T-cell (primary cell): ENCODE measurements at regions not wholly inside any gene's neighbourhood (a gene's known extent, or its start where the extent isn't known, plus 50 kb on each side); places are given as distances from the start of the nearest gene placed in this dataset.

ENCODE experiments used
- ATAC-seq, 4 experiments: fragments of 200-7000 bp in 3 of 4; fragments of 150-1000 bp in 1 of 4; cut with Tn5 transposase; replicated peaks in 1 of 4; 1 replicate in 3 of 4; 2 replicates in 1 of 4; pipeline ENCODE4 v1.10.0; 2021; ENCODE audit warnings: moderate library complexity in 3 of 4, mild to moderate bottlenecking in 2 of 4, moderate number of reproducible peaks in 1 of 4
- CTCF ChIA-PET, 2 donors: fragments of 300-600 bp; sonication (Branson Sonifier 250); formaldehyde crosslinking; loops; one replicate each; lab custom pipeline; 2022; ENCODE audit warnings: antibody characterized with exemption in 2 of 2; lab: Charles Lee
- POLR2A ChIA-PET, 2 donors: fragments of 300-600 bp; sonication (Branson Sonifier 250); formaldehyde crosslinking; loops; one replicate each; lab custom pipeline; 2022; ENCODE audit warnings: antibody characterized with exemption in 2 of 2; lab: Charles Lee
- DNase-seq, 35 experiments: peaks; one replicate each; pipeline versions ENCODE4 v3.0.0 to v3.0.0-alpha.2; 2013 to 2023
- H3K27ac ChIP-seq: one replicate; pipeline ENCODE4 v1.5.1; 2013; ENCODE audit warnings: low read length
- H3K27me3 ChIP-seq, 2 experiments: replicated peaks in 1 of 2; 1 replicate in 1 of 2; 2 replicates in 1 of 2; pipeline versions ENCODE4 v1.6.1 to v1.7.0; 2013; ENCODE audit warnings: low read length in 1 of 2, mixed read lengths in 1 of 2; ENCODE audit not compliant: control insufficient read depth in 2 of 2, insufficient read depth in 2 of 2; ENCODE audit errors: extremely low read depth in 1 of 2
- H3K36me3 ChIP-seq, 2 donors: 1 replicate in 1 of 2; 2 replicates in 1 of 2; pipeline versions ENCODE4 v1.6.1 to v1.7.0; 2013; ENCODE audit warnings: low read length in 1 of 2; ENCODE audit not compliant: control insufficient read depth in 2 of 2, insufficient read depth in 1 of 2; ENCODE audit errors: extremely low read depth in 1 of 2
- H3K4me1 ChIP-seq, 2 experiments: 1 replicate in 1 of 2; 2 replicates in 1 of 2; pipeline versions ENCODE4 v1.6.1 to v1.7.0; 2013; ENCODE audit warnings: low read length in 2 of 2, mixed read lengths in 1 of 2; ENCODE audit not compliant: insufficient read depth in 2 of 2, control insufficient read depth in 1 of 2; ENCODE audit errors: extremely low read depth in 1 of 2
- H3K4me3 ChIP-seq, 2 donors: 1 replicate in 1 of 2; 2 replicates in 1 of 2; pipeline versions ENCODE4 v1.5.1 to v1.7.0; 2013; ENCODE audit warnings: mild to moderate bottlenecking in 2 of 2, low read length in 1 of 2, moderate library complexity in 1 of 2; ENCODE audit not compliant: control insufficient read depth in 1 of 2; ENCODE audit errors: extremely low read depth in 1 of 2
- H3K9me3 ChIP-seq: 2 replicates; pipeline ENCODE4 v1.7.0; 2013
- H3K27ac Mint-ChIP-seq, 2 donors: one replicate each; pipeline ENCODE4 v1.8.0; 2020 to 2021; ENCODE audit warnings: mild to moderate bottlenecking in 2 of 2, mixed read lengths in 2 of 2
- H3K27me3 Mint-ChIP-seq, 2 donors: one replicate each; pipeline ENCODE4 v1.8.0; 2021 to 2022; ENCODE audit warnings: mixed read lengths in 2 of 2
- H3K36me3 Mint-ChIP-seq: one replicate; pipeline ENCODE4 v1.8.0; 2021; ENCODE audit warnings: mixed read lengths
- H3K4me1 Mint-ChIP-seq, 3 donors: one replicate each; pipeline ENCODE4 v1.8.0; 2020 to 2022; ENCODE audit warnings: mixed read lengths in 3 of 3, mild to moderate bottlenecking in 1 of 3
- H3K4me3 Mint-ChIP-seq, 3 donors: one replicate each; pipeline ENCODE4 v1.8.0; 2020 to 2022; ENCODE audit warnings: mild to moderate bottlenecking in 3 of 3, mixed read lengths in 3 of 3, moderate library complexity in 3 of 3
- H3K9me3 Mint-ChIP-seq, 3 donors: one replicate each; pipeline ENCODE4 v1.8.0; 2020 to 2022; ENCODE audit warnings: mixed read lengths in 3 of 3
- WGBS: methylation state at CpG from one replicate; pipeline ENCODE4 v1.1.5; 2013; ENCODE audit warnings: missing lambda C conversion rate; ENCODE audit not compliant: insufficient coverage; 5-methylcytosine and 5-hydroxymethylcytosine counted together

DNA sequence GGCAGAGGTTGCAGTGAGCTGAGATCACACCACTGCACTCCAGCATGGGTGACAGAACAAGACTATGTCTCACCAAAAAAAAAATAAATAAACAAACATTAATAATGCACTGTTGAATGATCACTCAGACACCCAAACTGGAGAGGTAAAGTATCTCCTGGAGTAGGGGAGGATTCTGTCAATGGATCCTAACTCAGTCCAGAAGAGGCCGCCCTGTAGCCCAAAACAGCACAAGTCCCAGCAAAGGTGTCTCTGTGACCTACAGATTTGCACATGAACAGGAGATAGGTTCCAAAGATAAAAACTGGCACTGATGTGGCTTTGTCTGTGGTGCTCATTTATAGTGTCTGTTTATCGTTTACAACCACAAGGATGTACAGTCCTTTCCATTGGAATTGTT is 352.9 kb upstream of the USP9Y start:
- Mint-ChIP-seq H3K9me3 (no peaks in the 10 kb centered on the region), H3K4me1 (no peaks in the 10 kb centered on the region), H3K4me3 (no peak overlapping the region), H3K27ac (no peak overlapping the region), H3K27me3 (peaks cover 0 to 2% of the 10 kb centered on the region in 2 donors), H3K36me3 (no peaks in the 10 kb centered on the region)
- DNase-seq, result no peak
- no peak for ATAC-seq
- H3K4me1 ChIP-seq, result no peaks in the 10 kb centered on the region
- ChIA-PET POLR2A (no interaction called here), CTCF (no interaction called here)
- H3K4me3 ChIP-seq, result no peak overlapping the region
- no peaks in the 10 kb centered on the region for H3K9me3 ChIP-seq
- WGBS, result no CpG with 5 or more reads among the region's 2 CpGs
- H3K27ac ChIP-seq, result no peak overlapping the region
- H3K36me3 ChIP-seq, result no peaks in the 10 kb centered on the region
- H3K27me3 ChIP-seq, result no peaks in the 10 kb centered on the region

DNA sequence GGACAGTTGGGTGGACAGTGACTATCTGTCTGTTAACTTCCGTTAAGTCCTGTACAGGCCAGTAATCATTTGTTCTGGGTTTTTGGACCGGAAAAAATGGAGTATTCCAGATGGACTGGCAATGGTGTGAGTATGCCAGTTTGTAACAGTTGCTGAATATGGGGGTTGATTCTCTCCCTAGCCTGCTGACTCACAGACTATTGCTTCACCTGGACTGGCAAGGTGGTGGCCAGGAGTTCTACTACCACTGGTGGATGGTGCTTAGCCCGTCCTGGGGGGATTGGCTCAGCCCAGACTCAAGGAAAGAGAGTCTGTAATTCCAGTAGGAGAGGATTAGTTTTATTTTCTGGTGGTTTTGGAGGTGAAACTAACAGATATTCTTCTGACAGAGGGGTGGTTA is 343.8 kb upstream of the USP9Y start:
- Mint-ChIP-seq H3K4me1 (no peaks in the 10 kb centered on the region), H3K27ac (no peak overlapping the region), H3K27me3 (peaks cover 0 to 4% of the 10 kb centered on the region in 2 donors), H3K4me3 (no peak overlapping the region), H3K36me3 (no peaks in the 10 kb centered on the region), H3K9me3 (no peaks in the 10 kb centered on the region)
- ChIA-PET CTCF (no interaction called here), POLR2A (no interaction called here)
- ATAC-seq (no peak), DNase-seq (no peak)
- no peak overlapping the region for H3K27ac ChIP-seq
- no peaks in the 10 kb centered on the region for H3K9me3 ChIP-seq
- WGBS, result 17% methylated on average over 1 of the region's 3 CpGs
- no peaks in the 10 kb centered on the region for H3K27me3 ChIP-seq
- no peaks in the 10 kb centered on the region for H3K36me3 ChIP-seq
- H3K4me3 ChIP-seq, result no peak overlapping the region
- H3K4me1 ChIP-seq, result no peaks in the 10 kb centered on the region

DNA sequence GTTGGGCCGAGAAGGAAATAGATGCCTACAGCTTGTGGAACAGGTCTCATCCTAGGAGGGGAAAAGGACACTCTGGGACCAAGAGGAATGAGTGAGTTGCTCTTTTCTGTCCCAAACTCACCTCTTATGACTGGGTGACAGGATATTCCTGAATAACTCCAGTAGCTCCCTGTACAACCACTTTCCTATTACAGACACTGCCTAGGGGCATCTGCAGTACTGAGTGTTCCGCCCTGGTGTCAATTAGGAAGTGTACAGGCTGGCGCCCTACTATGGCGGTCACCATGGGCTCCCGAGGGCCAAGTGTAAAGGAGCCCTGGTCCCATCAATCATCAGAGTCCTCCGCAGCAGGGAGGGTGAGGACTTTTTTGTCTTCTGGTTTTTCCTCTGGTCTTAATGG is 343.4 kb upstream of the USP9Y start:
- DNase-seq (no peak), ATAC-seq (no peak)
- no peaks in the 10 kb centered on the region for H3K4me1 ChIP-seq
- H3K36me3 ChIP-seq, result no peaks in the 10 kb centered on the region
- Mint-ChIP-seq H3K9me3 (no peaks in the 10 kb centered on the region), H3K27me3 (peaks cover 0 to 4% of the 10 kb centered on the region in 2 donors), H3K36me3 (no peaks in the 10 kb centered on the region), H3K4me1 (no peaks in the 10 kb centered on the region), H3K4me3 (no peak overlapping the region), H3K27ac (no peak overlapping the region)
- H3K27me3 ChIP-seq, result no peaks in the 10 kb centered on the region
- CTCF ChIA-PET, result no interaction called here
- no peaks in the 10 kb centered on the region for H3K9me3 ChIP-seq
- POLR2A ChIA-PET, result no interaction called here
- no CpG with 5 or more reads among the region's 6 CpGs for WGBS
- H3K4me3 ChIP-seq, result no peak overlapping the region
- H3K27ac ChIP-seq, result no peak overlapping the region

DNA sequence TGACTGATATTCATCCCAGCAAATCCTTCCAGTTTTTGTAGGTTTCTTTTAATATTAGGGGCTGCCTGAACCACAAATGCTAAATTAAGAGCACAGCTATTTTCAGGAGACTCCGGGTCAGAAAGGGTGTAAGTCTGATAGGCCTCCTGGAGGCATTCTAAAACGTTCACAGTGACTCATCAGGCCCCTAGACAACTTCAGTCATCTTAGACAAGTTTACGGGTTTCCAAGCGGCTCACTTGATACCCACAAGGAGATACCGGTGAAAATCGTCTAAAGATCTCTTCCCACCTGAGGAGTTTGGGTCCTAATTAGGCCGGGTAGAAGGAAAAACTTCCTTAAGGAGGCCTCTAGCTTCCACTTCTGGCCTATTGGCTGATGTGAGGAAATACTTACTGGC is 342.7 kb upstream of the USP9Y start:
- no peaks in the 10 kb centered on the region for H3K36me3 Mint-ChIP-seq
- POLR2A ChIA-PET, result no interaction called here
- Histone ChIP-seq H3K4me1 (no peaks in the 10 kb centered on the region), H3K4me3 (no peak overlapping the region), H3K36me3 (no peaks in the 10 kb centered on the region), H3K27ac (no peak overlapping the region), H3K27me3 (no peaks in the 10 kb centered on the region), H3K9me3 (no peaks in the 10 kb centered on the region)
- H3K4me3 Mint-ChIP-seq, result no peak overlapping the region
- CTCF ChIA-PET, result no interaction called here
- H3K4me1 Mint-ChIP-seq, result no peaks in the 10 kb centered on the region
- no peak for ATAC-seq
- H3K27ac Mint-ChIP-seq, result no peak overlapping the region
- no peaks in the 10 kb centered on the region for H3K9me3 Mint-ChIP-seq
- no peak for DNase-seq
- peaks cover 0 to 4% of the 10 kb centered on the region in 2 donors for H3K27me3 Mint-ChIP-seq
- WGBS, result no CpG with 5 or more reads among the region's 7 CpGs

DNA sequence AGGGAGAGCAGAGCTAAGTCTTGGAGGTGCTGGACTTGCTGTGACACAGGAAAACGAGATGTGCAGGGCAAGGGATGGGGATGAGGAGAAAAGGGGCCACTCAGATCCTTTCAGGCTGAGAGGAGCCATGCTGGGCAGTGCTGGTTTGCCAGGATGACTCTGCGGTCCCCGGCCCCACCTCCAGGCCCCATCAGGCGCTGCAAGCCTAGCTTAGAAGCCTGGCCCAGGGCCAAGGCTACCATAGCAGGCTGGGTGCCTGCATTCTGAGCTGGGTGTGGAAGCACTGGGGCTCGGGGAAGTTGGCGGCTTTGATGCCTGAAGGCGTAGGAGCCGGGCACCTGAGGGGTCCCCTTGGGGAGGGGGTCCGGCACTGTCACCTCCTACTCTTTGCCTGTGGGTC is 341.2 kb upstream of the USP9Y start:
- H3K4me1 ChIP-seq, result no peaks in the 10 kb centered on the region
- no peaks in the 10 kb centered on the region for H3K9me3 Mint-ChIP-seq
- H3K36me3 Mint-ChIP-seq, result no peaks in the 10 kb centered on the region
- no peaks in the 10 kb centered on the region for H3K27me3 ChIP-seq
- WGBS, result 38% methylated on average over 5 of the region's 9 CpGs
- DNase-seq, result no peak
- ChIA-PET POLR2A (no interaction called here), CTCF (no interaction called here)
- H3K27me3 Mint-ChIP-seq, result peaks cover 0 to 4% of the 10 kb centered on the region in 2 donors
- H3K9me3 ChIP-seq, result no peaks in the 10 kb centered on the region
- no peak overlapping the region for H3K4me3 Mint-ChIP-seq
- H3K4me3 ChIP-seq, result no peak overlapping the region
- H3K36me3 ChIP-seq, result no peaks in the 10 kb centered on the region
- peak in 1 of 4 experiments; percentile 33 for ATAC-seq
- H3K4me1 Mint-ChIP-seq, result no peaks in the 10 kb centered on the region
- H3K27ac ChIP-seq, result no peak overlapping the region
- no peak overlapping the region for H3K27ac Mint-ChIP-seq

DNA sequence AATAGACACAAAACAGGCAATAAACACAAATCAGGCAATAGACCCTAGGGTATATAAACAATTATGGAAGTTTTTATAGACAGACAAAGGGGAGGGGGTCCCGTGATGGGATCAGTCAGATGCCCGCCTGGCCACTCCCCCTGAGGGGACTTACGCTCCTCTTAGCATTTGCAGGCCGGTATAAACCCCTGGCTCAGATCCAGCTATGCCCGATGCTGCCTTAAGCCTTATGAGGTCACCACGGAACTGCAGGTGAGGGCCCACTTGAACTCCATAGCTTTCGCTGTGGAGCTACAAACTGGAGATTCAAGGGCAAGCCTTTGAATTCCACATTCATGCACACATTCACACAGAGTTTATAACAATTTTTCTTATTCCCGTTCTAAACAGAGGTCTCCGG is 340.5 kb upstream of the USP9Y start:
- H3K4me1 ChIP-seq, result no peaks in the 10 kb centered on the region
- ChIA-PET POLR2A (no interaction called here), CTCF (no interaction called here)
- ATAC-seq (no peak), DNase-seq (no peak)
- WGBS, result 100% methylated on average over 1 of the region's 9 CpGs
- peaks cover 0 to 4% of the 10 kb centered on the region in 2 donors for H3K27me3 Mint-ChIP-seq
- no peak overlapping the region for H3K4me3 ChIP-seq
- no peaks in the 10 kb centered on the region for H3K36me3 Mint-ChIP-seq
- H3K4me3 Mint-ChIP-seq, result no peak overlapping the region
- H3K36me3 ChIP-seq, result no peaks in the 10 kb centered on the region
- no peak overlapping the region for H3K27ac ChIP-seq
- H3K4me1 Mint-ChIP-seq, result no peaks in the 10 kb centered on the region
- no peaks in the 10 kb centered on the region for H3K9me3 Mint-ChIP-seq
- no peaks in the 10 kb centered on the region for H3K9me3 ChIP-seq
- no peak overlapping the region for H3K27ac Mint-ChIP-seq
- H3K27me3 ChIP-seq, result no peaks in the 10 kb centered on the region

DNA sequence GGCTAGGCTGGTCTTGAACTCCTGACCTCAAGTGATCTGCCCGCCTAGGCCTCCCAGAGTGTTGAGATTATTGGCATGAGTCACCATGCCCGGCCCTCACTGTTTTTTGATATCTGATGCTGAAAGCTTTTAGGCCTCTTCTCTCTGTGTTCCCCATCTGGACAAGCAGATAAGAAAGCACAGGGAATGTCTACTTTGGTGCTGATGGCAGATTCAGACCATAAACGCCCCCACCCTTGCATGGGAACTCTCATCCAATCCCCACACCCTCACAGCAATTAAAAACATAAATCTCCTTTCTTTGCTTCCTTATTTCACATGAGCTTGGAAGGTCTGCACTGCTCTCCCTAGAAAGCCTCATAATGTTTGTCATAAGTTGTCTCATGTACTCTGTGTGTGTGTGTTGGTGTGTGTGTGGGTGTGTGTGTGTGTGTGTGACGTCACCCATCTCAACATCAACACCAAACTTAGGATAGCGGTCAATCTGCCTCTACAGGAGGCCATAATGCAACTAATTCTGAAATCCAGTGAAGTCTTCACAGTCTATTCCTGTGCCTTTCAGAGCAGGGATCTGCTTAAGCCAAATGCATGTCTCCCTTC is 335.6 kb upstream of the USP9Y start:
- Histone ChIP-seq H3K27ac (no peak overlapping the region), H3K4me3 (no peak overlapping the region), H3K36me3 (no peaks in the 10 kb centered on the region), H3K4me1 (no peaks in the 10 kb centered on the region), H3K9me3 (no peaks in the 10 kb centered on the region), H3K27me3 (no peaks in the 10 kb centered on the region)
- DNase-seq, result no peak
- no peak for ATAC-seq
- Mint-ChIP-seq H3K27me3 (no peaks in the 10 kb centered on the region), H3K4me3 (no peak overlapping the region), H3K36me3 (no peaks in the 10 kb centered on the region), H3K27ac (no peak overlapping the region), H3K9me3 (no peaks in the 10 kb centered on the region), H3K4me1 (no peaks in the 10 kb centered on the region)
- POLR2A ChIA-PET, result no interaction called here
- no CpG with 5 or more reads among the region's 5 CpGs for WGBS
- CTCF ChIA-PET, result no interaction called here
